Raji (cell line): ENCODE measurements at regions not wholly inside any gene's neighbourhood (a gene's known extent, or its start where the extent isn't known, plus 50 kb on each side); places are given as distances from the start of the nearest gene placed in this dataset.

Source experiments
- POLR2A ChIP-seq: IDR thresholded peaks from 2 replicates; pipeline ENCODE4 v1.6.1; 2011; ENCODE audit warnings: low read depth, low read length, control low read depth; ENCODE audit not compliant: insufficient read depth

DNA sequence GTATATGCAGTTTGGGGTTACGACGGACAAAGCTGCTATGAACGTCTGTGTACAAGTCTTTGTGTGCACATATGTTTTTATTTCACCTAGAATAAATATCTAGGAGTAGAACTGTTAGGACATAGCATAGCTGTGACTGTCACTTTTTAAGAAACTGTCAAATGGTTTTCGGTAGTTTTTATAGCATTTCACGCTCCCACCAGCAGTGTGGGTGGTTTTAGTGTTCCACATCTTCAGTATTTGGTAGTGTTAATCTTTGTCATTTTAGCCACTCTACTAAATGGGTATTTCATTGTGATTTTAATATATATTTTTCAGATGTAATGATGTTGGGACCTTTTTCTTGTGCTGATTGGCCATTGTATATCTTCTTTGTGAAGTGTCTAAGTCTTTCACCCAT lies 109.1 kb upstream of the BCAT1 start:
- TF ChIP-seq POLR2A: 0 out of 2 replicates have a peak, but pooled peaks have one; percentile 1

DNA sequence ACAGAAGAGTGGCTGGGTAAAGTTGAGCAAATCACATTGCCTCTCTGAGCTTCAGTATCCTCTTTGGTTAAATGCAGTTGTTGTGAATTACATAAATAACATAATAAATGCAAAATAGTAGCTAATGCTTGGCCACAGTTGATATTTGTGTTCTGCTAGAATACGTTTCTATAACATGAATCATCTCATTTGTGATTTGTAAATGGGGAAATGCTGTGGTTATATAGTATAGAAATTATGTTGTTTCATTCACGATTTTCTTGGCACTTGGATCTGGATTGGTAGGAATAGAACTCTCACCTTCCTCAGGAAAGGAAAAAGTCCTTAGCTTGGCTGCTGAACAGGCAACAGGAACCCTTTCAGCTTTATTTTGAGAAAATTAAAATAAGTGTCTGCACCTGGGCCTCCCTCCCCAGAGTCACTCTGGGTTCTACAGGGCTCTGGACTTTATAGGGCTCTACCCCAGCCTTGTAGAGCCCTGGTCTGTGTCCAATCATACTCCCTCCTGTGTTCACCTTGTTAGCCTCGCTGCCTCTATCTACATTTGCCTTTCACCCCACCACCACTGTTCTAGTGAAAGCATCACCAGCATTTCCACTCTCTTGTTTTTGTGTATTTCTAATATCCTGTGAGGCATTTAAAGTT lies 107.7 kb upstream of the BCAT1 start:
- peak; percentile 73; the same call in 1 of the 2 replicates for TF ChIP-seq POLR2A

- no peak for TF ChIP-seq POLR2A
Observed at GRCh38 chr12:25056011-25056410, 107.1 kb upstream of the BCAT1 start.

- peak; percentile 29; the same call in 1 of the 2 replicates for TF ChIP-seq POLR2A
Observed at GRCh38 chr12:25054783-25055144, 105.9 kb upstream of the BCAT1 start.

- TF ChIP-seq POLR2A: no peak
Observed at GRCh38 chr12:25054076-25054782, 105.3 kb upstream of the BCAT1 start.

DNA sequence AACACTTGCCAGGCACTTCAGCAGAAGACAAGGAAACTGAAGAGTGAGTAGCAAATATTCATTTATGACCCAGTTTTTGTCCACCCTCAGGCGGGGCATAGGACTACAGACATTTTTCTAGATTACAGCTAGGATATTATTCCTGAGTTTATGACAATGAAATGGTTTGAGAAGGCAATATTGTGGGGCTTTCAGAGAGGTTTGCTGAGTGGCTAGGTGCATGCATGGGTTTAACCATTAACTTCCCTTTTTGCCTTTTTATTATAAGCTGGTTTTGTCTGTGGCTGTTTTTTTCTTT lies 104.0 kb upstream of the BCAT1 start:
- TF ChIP-seq POLR2A: no peak

- TF ChIP-seq POLR2A: peak; percentile 94
Observed at GRCh38 chr12:25052196-25052913, 103.5 kb upstream of the BCAT1 start.

- peak; percentile 62 for TF ChIP-seq POLR2A
Observed at GRCh38 chr12:25051656-25052195, 102.8 kb upstream of the BCAT1 start.

DNA sequence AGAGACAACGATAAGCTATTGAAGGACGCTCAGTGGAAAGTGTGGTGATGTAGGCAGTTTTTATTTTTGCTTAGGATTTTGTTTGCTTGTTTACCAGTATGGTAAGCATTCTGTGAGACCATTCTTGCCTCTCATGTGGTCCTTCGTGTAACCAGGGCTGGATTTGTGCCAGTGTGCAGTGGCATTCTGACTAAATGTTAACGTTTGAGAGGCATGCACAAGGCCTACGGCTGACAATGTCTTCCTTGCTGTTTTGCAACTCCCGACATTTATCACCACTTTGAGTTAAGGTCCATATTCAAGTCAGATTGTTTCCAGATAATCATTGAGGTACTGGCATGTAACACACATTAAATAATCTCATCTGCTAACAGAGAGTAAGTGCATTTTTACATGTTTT lies 102.3 kb upstream of the BCAT1 start:
- TF ChIP-seq POLR2A: no peak

DNA sequence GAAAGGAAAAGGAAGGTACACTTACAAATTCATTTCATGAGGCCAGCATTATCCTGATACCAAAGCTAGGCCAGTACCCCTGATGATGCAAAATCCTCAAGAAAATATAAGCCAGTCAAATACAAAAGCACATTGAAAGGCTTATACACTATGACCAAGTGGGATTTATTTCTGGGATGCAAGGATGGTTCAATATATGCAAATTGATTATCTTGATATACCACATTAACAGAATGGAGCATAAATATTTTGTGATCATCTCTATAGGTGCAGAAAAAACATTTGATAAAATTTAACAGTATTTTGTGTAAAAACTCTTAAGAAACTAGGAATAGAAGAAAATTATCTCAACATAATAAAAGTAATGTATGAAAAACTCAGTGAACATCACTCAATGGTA lies 97.0 kb upstream of the BCAT1 start:
- no peak for TF ChIP-seq POLR2A

DNA sequence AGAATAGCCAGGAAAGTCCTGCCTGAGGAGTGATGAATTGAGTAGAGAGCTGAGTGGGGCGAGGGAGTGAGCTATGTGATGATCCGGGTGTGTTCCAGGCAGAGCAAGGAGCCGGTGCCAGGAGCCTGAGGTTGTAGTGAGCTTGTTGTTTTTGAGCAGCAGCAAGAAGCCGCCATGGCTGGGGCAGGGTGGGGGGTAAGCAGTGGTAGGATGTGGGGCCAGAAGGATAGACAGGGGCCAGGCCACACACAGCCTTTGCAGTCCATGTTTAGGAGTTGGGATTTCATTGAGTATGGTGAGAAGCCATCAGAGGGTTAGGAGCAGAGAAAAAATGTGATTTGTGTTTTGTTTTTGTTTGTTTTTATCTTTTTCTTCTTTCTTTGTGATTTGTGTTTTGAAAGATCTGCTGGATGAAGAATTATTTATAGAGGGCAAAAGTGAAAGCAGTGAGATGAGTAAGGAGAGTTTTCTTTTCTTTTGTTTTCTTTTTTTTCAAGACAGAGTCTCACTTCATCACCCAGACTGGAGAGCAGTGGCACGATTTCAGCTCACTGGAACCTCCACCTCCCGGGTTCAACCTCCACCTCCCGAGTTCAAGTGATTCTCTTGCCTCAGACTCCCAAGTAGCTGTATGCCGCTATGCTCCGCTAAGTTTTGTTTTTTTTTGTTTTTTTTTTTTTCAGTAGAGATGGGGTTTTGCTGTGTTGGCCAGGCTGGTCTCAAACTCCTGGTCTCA lies 92.3 kb upstream of the BCAT1 start:
- TF ChIP-seq POLR2A: no peak

GRCh38 chr12:25040593-25040992 lies 91.7 kb upstream of the BCAT1 start:
- no peak for TF ChIP-seq POLR2A

GRCh38 chr12:25034676-25035075 lies 85.8 kb upstream of the BCAT1 start:
- no peak for TF ChIP-seq POLR2A

DNA sequence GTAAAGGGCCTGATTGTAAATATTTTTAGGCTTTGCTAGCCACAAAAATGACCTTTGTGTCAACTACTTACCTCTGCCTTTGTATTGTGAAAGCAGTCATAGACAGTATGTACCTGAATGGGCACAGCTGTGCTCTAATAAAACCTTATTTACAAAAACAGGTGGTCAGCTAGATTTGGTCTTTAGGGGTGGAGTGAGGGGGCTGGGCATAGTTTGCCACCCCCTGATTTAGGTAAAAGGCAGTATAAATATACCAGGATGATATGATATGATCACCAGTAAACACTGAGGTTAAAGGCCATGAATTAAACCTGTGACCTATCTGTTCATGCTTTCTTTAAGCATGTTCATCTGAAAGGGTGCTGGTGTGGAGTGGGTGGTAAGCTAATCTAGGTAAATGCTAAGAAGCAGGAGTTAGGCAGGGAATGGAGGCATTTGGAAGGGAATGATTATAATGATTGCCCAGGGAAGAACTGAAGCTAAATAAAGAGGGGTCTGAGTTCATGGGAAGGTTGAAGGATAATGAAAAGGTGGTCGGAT lies 77.1 kb upstream of the BCAT1 start:
- TF ChIP-seq POLR2A: peak; percentile 95

DNA sequence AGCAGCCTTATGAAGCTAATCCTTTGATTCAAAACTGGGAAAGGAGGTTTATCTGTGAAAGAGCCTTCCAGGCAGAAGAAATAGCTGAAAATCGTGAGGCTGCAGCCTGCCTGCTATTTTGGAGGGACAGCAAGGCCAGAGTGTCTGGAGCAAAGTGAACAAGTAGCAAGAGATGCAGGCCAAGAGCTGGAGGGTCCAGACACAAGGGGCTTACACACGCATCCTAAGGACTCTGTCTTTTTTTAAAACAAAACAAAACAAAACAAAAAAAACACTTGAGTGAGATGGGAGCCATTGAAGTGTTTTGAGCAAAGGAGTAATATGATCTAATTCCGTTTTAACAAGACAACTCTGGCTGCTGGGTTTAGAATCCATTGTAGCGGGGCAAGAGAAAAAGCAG lies 76.4 kb upstream of the BCAT1 start:
- 0 out of 2 replicates have a peak, but pooled peaks have one; percentile 47 for TF ChIP-seq POLR2A
